ES-I3 (cell line): ENCODE measurements at regions not wholly inside any gene's neighbourhood (a gene's known extent, or its start where the extent isn't known, plus 50 kb on each side); places are given as distances from the start of the nearest gene placed in this dataset.
"Not testable (repeated sequence)": the region's sequence is repeated elsewhere in the genome, so short reads cannot be mapped to it uniquely, and the experiment has no call there.

ENCODE experiments used
- H3K36me3 ChIP-seq: 2 replicates; pipeline ENCODE4 v1.6.1; 2013; ENCODE audit warnings: mild to moderate bottlenecking, low read length, control low read depth, moderate library complexity; ENCODE audit not compliant: insufficient read depth
- H3K4me1 ChIP-seq: 2 replicates; pipeline ENCODE4 v1.6.1; 2013; ENCODE audit warnings: mild to moderate bottlenecking, control low read depth, low read length; ENCODE audit not compliant: insufficient read depth
- H3K9ac ChIP-seq: 2 replicates; pipeline ENCODE4 v1.6.1; 2013; ENCODE audit warnings: low read depth, mild to moderate bottlenecking, low read length, moderate library complexity
- H3K9me3 ChIP-seq: 2 replicates; pipeline ENCODE4 v1.6.1; 2013; ENCODE audit warnings: mild to moderate bottlenecking, low read length, moderate library complexity; ENCODE audit not compliant: control insufficient read depth, insufficient read depth

GRCh38 chr18:70411876-70412435 is 123.1 kb downstream of the SOCS6 start:
- no peaks in the 10 kb centered on the region for H3K9me3 ChIP-seq
- no peak overlapping the region for H3K9ac ChIP-seq
- H3K36me3 ChIP-seq, result no peaks in the 10 kb centered on the region
- H3K4me1 ChIP-seq, result no peaks in the 10 kb centered on the region

DNA sequence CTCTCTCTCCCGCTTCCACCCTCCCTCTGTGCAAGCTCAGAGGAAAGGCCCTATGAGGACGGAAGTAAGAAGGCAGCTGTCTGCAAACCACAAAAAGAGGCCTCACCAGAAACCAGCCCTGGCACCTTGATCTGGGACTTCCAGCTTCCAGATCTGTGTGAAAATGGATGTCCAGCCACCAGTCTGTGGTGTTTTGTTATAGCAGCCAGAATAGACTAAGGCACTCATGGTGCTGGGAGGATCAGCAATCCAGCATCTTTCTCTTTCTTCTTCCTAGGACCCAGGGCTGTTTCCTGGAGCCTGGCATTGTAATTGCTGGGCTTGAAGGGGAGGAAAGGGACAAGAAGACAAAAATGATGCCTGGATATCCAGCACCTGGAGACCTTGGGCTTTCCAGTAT is 122.5 kb downstream of the SOCS6 start:
- Histone ChIP-seq H3K9ac (no peak overlapping the region), H3K36me3 (no peaks in the 10 kb centered on the region), H3K4me1 (no peaks in the 10 kb centered on the region), H3K9me3 (no peaks in the 10 kb centered on the region)

DNA sequence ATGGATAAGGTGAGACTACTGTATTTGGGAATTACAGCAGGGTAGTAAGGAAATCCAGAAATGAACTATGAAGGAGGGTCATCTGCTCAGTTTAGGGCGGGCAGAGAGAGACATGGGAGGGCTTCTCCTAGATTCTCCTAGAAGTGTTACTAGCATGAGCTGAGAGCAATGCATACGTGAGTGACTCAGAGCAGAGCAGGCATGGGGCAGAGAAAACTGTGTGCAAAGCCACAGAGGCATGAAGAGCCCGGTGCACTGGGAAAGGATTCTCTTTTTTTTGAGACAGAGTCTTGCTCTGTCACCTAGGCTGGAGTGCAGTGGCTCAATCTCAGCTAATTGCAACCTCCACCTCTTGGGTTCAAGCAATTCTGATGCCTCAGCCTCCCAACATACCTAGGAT is 116.2 kb downstream of the SOCS6 start:
- Histone ChIP-seq H3K9me3 (no peaks in the 10 kb centered on the region), H3K9ac (no peak overlapping the region), H3K36me3 (no peaks in the 10 kb centered on the region), H3K4me1 (no peaks in the 10 kb centered on the region)

GRCh38 chr18:70400476-70400875 is 111.6 kb downstream of the SOCS6 start:
- Histone ChIP-seq H3K36me3 (no peaks in the 10 kb centered on the region), H3K9me3 (no peaks in the 10 kb centered on the region), H3K9ac (no peak overlapping the region), H3K4me1 (no peaks in the 10 kb centered on the region)

DNA sequence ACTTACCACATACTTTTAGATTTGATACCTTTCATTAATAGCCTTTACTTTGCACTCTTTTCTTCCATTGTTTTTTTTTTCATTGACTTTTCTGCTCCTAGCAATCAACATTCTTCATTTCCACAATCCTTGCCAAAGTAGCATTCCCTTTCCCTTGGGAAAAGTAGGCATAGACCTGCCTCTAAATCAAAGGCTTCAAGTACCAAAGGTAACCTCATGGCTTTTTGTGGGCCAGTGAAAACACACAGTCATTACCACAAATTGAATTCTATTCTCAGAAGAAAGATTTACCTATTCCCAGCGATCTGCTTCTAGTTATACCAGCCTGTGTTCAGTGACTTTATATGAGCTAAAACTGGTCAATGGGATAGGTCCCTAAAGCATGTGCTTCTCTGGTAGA is 109.2 kb downstream of the SOCS6 start:
- no peaks in the 10 kb centered on the region for H3K4me1 ChIP-seq
- no peaks in the 10 kb centered on the region for H3K36me3 ChIP-seq
- H3K9me3 ChIP-seq, result no peaks in the 10 kb centered on the region; the same call in 1 of the 2 replicates
- H3K9ac ChIP-seq, result no peak overlapping the region

- Histone ChIP-seq H3K9me3 (no peaks in the 10 kb centered on the region; the same call in 1 of the 2 replicates), H3K9ac (no peak overlapping the region), H3K36me3 (no peaks in the 10 kb centered on the region), H3K4me1 (no peaks in the 10 kb centered on the region)
Measured at GRCh38 chr18:70397259-70397925, 108.5 kb downstream of the SOCS6 start.

DNA sequence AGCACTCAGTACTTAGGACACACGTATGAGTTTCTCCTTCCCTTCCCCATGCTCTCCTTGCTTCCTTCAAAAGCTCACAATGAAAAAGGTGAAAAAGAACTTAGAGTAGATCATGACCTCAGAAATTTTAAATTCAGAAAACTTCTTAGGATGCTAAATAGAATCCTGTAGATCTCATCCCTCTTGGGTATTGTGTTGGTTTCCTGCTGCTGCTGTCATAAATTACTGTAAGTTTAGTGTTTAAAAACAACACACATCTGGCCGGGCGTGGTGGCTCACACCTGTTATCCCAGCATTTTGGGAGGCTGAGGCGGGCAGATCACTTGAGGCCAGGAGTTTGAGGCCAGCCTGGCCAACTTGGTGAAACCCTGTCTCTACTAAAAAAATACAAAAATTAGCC is 106.9 kb downstream of the SOCS6 start:
- H3K36me3 ChIP-seq, H3K9ac ChIP-seq, H3K9me3 ChIP-seq, H3K4me1 ChIP-seq: not testable (repeated sequence)

DNA sequence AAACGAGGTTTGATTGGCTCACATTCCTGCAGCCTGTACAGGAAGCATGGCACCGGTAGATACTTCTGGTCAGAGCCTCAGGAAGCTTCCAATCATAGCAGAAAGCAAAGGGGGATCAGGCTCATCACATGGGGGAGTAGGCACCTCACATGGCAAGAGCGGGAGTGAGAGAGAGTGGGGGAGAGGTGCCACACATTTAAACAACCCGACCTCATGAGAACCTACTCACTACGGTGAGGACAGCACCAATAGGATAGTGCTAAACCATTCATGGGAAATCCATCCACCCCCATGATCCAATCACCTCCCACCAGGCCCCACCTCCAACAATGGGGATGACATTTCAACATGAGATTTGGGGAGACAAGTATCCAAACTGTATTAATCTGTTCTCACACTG is 105.8 kb downstream of the SOCS6 start:
- H3K36me3 ChIP-seq, result no peaks in the 10 kb centered on the region
- no peak overlapping the region for H3K9ac ChIP-seq
- no peaks in the 10 kb centered on the region; the same call in 1 of the 2 replicates for H3K9me3 ChIP-seq
- H3K4me1 ChIP-seq, result no peaks in the 10 kb centered on the region

DNA sequence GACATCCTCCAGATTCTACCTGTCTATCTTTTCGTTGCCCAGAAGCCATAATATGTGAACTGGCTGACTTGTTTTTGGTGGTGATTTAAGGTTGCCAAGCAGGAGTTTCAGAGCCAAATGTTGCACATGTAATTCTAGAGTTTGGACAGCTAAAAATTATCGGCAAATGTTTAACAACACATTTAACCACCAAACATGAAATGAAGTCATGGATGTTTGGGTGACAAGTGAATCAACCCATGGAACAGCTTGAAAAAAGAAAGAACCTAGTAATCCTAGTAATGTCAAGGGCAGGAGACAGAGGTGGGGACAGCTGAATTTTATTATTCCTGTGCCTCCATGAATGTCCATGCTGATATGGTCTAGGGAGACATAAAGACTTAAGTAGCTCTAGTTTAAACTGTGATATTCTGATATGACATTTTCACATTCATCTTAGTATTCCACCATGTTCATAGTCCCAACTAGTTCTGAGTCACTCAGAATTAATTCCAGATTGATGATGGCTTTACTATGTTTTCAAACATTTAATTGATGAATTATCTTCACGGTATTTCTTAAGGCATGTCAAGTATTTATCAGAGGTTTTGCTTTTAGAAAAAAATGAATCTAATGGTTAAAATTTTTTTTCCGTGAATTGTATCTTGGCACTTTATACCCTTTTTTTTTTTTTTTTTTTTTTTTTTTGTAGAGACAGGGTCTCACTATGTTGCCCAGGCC is 101.7 kb downstream of the SOCS6 start:
- no peaks in the 10 kb centered on the region for H3K4me1 ChIP-seq
- H3K9ac ChIP-seq, result no peak overlapping the region
- no peaks in the 10 kb centered on the region; the same call in 1 of the 2 replicates for H3K9me3 ChIP-seq
- no peaks in the 10 kb centered on the region for H3K36me3 ChIP-seq

GRCh38 chr18:70389036-70389435 is 100.2 kb downstream of the SOCS6 start:
- not testable (repeated sequence) for H3K9ac ChIP-seq, H3K36me3 ChIP-seq, H3K9me3 ChIP-seq, H3K4me1 ChIP-seq

DNA sequence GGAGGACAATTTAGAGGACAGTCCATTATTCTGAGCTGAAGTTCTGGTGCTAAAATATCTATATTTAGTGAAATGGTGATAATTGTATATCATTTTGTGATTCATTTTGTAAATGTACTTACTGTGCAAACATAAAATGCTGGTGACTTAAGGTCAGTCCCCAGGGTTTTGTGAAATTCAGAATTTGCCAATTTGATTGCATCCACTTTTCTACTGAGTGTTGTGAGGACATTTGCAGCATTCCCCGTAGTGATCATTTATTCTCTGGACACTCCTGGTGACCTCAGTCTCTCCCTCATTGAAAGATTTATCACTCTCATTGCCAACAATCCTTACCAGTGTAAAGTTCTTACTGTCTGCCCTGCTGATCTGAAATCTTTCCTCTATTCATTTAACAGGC is 98.2 kb downstream of the SOCS6 start:
- Histone ChIP-seq H3K36me3 (no peaks in the 10 kb centered on the region), H3K9me3 (no peaks in the 10 kb centered on the region), H3K9ac (no peak overlapping the region), H3K4me1 (no peaks in the 10 kb centered on the region; the same call in 1 of the 2 replicates)

DNA sequence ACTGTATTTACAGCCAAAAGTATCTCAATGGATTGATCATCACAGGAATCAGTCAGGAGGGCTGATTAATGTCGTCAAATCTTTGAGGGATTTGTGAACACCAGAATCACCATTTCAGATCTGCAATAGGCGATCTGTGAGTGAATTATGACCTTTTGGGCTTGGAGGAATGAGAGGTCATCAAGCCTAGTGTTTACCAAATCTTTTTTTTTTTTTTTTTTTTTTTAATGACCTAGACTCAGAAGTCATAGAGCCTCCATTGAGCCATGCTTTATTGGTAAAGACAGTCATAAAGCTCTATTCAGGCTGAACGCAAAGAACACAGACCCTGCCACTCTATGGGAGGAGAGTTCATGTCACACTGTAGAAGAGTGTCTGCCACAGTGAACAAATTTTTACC is 97.7 kb downstream of the SOCS6 start:
- H3K9me3 ChIP-seq, result no peaks in the 10 kb centered on the region
- H3K36me3 ChIP-seq, result no peaks in the 10 kb centered on the region
- H3K4me1 ChIP-seq, result peaks cover 4% of the 10 kb centered on the region; the same call in 1 of the 2 replicates
- no peak overlapping the region for H3K9ac ChIP-seq

DNA sequence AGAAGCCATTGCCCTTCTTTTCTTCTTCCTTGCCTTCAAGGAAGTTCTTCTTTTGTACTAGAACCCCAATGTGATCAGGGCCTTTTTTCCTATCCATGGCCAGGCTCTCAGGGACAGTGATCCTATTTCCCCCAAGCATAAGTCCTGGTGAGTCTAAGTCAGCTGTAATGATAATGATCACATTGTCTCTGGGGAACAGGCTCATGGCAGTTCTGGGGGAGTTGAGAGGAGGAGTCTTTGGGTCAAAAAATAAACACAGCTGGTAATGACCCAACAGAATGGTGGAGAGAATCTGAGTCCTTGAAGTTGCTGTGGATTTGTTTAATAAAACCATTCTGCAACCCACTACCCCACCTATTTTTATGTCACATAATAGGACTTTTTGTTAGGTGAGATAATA is 96.6 kb downstream of the SOCS6 start:
- H3K36me3 ChIP-seq, result no peaks in the 10 kb centered on the region
- peaks cover 5% of the 10 kb centered on the region; the same call in 1 of the 2 replicates for H3K4me1 ChIP-seq
- no peak overlapping the region for H3K9ac ChIP-seq
- no peaks in the 10 kb centered on the region for H3K9me3 ChIP-seq

DNA sequence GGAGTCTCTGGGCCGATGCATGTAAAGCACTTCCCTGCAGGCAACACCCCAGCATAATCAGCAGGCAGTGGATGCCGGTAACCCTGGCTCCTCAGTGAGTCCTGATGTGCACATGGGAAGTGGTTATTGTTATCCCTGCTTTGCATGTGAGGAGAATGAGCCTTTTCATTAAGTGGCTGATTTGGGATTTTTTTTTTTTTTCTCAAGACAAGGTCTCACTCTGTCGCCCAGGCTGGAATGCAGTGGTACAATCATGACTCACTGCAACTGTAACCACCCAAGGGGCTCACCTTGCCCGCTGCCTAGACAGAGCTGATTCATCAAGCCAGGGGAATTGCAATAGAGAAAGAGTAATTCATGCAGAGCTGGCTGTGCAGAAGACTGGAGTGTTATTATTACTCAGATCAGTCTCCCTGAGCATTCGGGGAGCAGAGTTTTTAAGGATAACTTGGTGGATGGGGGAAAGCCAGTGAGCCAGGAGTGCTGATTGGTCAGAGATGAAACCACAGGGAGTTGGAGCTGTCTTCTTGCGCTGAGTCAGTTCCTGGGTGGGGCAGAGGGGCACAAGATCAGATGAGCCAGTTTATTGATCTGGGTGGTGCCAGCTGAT is 95.4 kb downstream of the SOCS6 start:
- Histone ChIP-seq H3K4me1 (peaks cover 5% of the 10 kb centered on the region; the same call in 1 of the 2 replicates), H3K9ac (no peak overlapping the region), H3K9me3 (no peaks in the 10 kb centered on the region), H3K36me3 (no peaks in the 10 kb centered on the region)
